H1 (cell line): ENCODE measurements at regions not wholly inside any gene's neighbourhood (a gene's known extent, or its start where the extent isn't known, plus 50 kb on each side); places are given as distances from the start of the nearest gene placed in this dataset.

ENCODE experiments used
- ASH2L ChIP-seq: fragments of 200-600, 300-600 bp; sonication (generic); IDR thresholded peaks from one replicate; pipeline ENCODE4 v1.7.1; 2017; ENCODE audit warnings: low read length
- BCL11A ChIP-seq, 2 experiments: IDR thresholded peaks; one replicate each; pipeline ENCODE4 v1.6.1; 2011; ENCODE audit warnings: low read depth in 2 of 2, low read length in 2 of 2, mild to moderate bottlenecking in 2 of 2
- EGR1 ChIP-seq: IDR thresholded peaks from 2 replicates; pipeline ENCODE4 v1.6.1; 2011; ENCODE audit warnings: low read depth, low read length, borderline replicate concordance
- FOSL1 ChIP-seq: IDR thresholded peaks from 2 replicates; pipeline ENCODE4 v1.6.1; 2011; ENCODE audit warnings: mild to moderate bottlenecking, low read depth, low read length, moderate library complexity; ENCODE audit not compliant: insufficient read depth
- GABPA ChIP-seq: IDR thresholded peaks from 2 replicates; pipeline ENCODE4 v1.6.1; 2011; ENCODE audit warnings: mild to moderate bottlenecking, low read length, moderate library complexity, borderline replicate concordance; ENCODE audit not compliant: insufficient read depth
- GTF2F1 ChIP-seq: IDR thresholded peaks from 2 replicates; pipeline ENCODE4 v1.6.1; 2012; ENCODE audit warnings: low read depth, low read length, improper control_type of control experiment, borderline replicate concordance
- HDAC6 ChIP-seq: IDR thresholded peaks from one replicate; pipeline ENCODE4 v1.7.1; 2012; ENCODE audit warnings: low read depth, mild to moderate bottlenecking, inconsistent platforms, low read length, moderate library complexity
- KDM1A ChIP-seq: fragments of 200-600, 300-600 bp; sonication (generic); IDR thresholded peaks from 2 replicates; pipeline ENCODE4 v1.7.1; 2016; ENCODE audit warnings: mild to moderate bottlenecking, low read length, borderline replicate concordance
- KDM5A ChIP-seq: fragments of 200-600 bp; IDR thresholded peaks from 2 replicates; pipeline ENCODE4 v1.7.1; 2012; ENCODE audit warnings: mild to moderate bottlenecking, low read length, inconsistent platforms, mixed read lengths
- PHF8 ChIP-seq: fragments of 200-600 bp; sonication (generic); conservative IDR thresholded peaks from 2 replicates; pipeline ENCODE4 v1.7.1; 2012; ENCODE audit warnings: low read depth, mild to moderate bottlenecking, inconsistent platforms, low read length, moderate library complexity
- POLR2AphosphoS5 ChIP-seq: IDR thresholded peaks from 2 replicates; pipeline ENCODE4 v1.6.1; 2011; ENCODE audit warnings: low read depth, low read length
- SP2 ChIP-seq: IDR thresholded peaks from 2 replicates; pipeline ENCODE4 v1.6.1; 2012; ENCODE audit warnings: mild to moderate bottlenecking, low read length, inconsistent platforms
- TF ChIP-seq, protein P1 (sequence below): fragments of 300-600 bp; sonication (generic); IDR thresholded peaks from 2 replicates; pipeline ENCODE4 v1.7.1; 2012; ENCODE audit warnings: low read length, moderate library complexity, mild to moderate bottlenecking, inconsistent platforms; ENCODE audit not compliant: insufficient replicate concordance

DNA sequence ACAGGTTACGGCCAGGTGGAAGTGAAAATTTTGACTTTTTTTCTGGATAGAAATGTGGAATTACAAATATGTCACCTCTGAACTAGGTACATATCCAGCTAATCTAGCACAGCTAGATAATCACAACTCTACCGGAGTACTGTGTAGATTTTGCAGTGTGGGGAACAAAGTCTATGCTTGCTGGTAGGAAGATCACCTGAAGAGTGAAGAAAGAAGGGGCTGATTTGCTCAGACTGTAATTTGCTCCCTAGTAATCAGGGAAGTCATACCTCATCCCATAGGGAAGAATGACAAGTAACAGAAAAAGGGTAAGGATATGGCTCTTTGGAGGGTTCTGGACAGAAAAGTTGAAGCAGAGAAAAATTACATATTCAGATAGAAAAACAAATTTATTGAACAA lies 319.6 kb upstream of the TMPRSS15 start (continued):
- TF ChIP-seq, protein P1, sequence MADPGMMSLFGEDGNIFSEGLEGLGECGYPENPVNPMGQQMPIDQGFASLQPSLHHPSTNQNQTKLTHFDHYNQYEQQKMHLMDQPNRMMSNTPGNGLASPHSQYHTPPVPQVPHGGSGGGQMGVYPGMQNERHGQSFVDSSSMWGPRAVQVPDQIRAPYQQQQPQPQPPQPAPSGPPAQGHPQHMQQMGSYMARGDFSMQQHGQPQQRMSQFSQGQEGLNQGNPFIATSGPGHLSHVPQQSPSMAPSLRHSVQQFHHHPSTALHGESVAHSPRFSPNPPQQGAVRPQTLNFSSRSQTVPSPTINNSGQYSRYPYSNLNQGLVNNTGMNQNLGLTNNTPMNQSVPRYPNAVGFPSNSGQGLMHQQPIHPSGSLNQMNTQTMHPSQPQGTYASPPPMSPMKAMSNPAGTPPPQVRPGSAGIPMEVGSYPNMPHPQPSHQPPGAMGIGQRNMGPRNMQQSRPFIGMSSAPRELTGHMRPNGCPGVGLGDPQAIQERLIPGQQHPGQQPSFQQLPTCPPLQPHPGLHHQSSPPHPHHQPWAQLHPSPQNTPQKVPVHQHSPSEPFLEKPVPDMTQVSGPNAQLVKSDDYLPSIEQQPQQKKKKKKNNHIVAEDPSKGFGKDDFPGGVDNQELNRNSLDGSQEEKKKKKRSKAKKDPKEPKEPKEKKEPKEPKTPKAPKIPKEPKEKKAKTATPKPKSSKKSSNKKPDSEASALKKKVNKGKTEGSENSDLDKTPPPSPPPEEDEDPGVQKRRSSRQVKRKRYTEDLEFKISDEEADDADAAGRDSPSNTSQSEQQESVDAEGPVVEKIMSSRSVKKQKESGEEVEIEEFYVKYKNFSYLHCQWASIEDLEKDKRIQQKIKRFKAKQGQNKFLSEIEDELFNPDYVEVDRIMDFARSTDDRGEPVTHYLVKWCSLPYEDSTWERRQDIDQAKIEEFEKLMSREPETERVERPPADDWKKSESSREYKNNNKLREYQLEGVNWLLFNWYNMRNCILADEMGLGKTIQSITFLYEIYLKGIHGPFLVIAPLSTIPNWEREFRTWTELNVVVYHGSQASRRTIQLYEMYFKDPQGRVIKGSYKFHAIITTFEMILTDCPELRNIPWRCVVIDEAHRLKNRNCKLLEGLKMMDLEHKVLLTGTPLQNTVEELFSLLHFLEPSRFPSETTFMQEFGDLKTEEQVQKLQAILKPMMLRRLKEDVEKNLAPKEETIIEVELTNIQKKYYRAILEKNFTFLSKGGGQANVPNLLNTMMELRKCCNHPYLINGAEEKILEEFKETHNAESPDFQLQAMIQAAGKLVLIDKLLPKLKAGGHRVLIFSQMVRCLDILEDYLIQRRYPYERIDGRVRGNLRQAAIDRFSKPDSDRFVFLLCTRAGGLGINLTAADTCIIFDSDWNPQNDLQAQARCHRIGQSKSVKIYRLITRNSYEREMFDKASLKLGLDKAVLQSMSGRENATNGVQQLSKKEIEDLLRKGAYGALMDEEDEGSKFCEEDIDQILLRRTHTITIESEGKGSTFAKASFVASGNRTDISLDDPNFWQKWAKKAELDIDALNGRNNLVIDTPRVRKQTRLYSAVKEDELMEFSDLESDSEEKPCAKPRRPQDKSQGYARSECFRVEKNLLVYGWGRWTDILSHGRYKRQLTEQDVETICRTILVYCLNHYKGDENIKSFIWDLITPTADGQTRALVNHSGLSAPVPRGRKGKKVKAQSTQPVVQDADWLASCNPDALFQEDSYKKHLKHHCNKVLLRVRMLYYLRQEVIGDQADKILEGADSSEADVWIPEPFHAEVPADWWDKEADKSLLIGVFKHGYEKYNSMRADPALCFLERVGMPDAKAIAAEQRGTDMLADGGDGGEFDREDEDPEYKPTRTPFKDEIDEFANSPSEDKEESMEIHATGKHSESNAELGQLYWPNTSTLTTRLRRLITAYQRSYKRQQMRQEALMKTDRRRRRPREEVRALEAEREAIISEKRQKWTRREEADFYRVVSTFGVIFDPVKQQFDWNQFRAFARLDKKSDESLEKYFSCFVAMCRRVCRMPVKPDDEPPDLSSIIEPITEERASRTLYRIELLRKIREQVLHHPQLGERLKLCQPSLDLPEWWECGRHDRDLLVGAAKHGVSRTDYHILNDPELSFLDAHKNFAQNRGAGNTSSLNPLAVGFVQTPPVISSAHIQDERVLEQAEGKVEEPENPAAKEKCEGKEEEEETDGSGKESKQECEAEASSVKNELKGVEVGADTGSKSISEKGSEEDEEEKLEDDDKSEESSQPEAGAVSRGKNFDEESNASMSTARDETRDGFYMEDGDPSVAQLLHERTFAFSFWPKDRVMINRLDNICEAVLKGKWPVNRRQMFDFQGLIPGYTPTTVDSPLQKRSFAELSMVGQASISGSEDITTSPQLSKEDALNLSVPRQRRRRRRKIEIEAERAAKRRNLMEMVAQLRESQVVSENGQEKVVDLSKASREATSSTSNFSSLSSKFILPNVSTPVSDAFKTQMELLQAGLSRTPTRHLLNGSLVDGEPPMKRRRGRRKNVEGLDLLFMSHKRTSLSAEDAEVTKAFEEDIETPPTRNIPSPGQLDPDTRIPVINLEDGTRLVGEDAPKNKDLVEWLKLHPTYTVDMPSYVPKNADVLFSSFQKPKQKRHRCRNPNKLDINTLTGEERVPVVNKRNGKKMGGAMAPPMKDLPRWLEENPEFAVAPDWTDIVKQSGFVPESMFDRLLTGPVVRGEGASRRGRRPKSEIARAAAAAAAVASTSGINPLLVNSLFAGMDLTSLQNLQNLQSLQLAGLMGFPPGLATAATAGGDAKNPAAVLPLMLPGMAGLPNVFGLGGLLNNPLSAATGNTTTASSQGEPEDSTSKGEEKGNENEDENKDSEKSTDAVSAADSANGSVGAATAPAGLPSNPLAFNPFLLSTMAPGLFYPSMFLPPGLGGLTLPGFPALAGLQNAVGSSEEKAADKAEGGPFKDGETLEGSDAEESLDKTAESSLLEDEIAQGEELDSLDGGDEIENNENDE, result no peak
- TF ChIP-seq POLR2AphosphoS5 (no peak), FOSL1 (no peak), KDM1A (no peak), KDM5A (no peak), EGR1 (no peak), PHF8 (no peak), SP2 (no peak), GTF2F1 (no peak), GABPA (no peak), BCL11A (IDR thresholded peaks at IDR 0.05; ENCODE audit: low read depth in 2 of 2, low read length in 2 of 2) (no peak), ASH2L (no peak), HDAC6 (no peak)
